Colonic mucosa (tissue), 4 donors: ENCODE measurements at regions not wholly inside any gene's neighbourhood (a gene's known extent, or its start where the extent isn't known, plus 50 kb on each side); places are given as distances from the start of the nearest gene placed in this dataset.

Experiments
- DNase-seq: peaks from one replicate; pipeline ENCODE4 v3.0.0-alpha.2; 2020
- H3K27ac ChIP-seq: fragments of 200-600 bp; one replicate; pipeline ENCODE4 v1.8.0; 2021
- H3K27me3 ChIP-seq: fragments of 200-600 bp; one replicate; pipeline ENCODE4 v1.8.0; 2021
- H3K36me3 ChIP-seq: fragments of 200-600 bp; one replicate; pipeline ENCODE4 v1.8.0; 2021
- H3K4me1 ChIP-seq: fragments of 200-600 bp; one replicate; pipeline ENCODE4 v1.8.0; 2021; ENCODE audit warnings: mild to moderate bottlenecking
- H3K4me3 ChIP-seq: fragments of 200-600 bp; one replicate; pipeline ENCODE4 v1.8.0; 2021
- H3K9ac ChIP-seq, 2 donors: one replicate each; pipeline ENCODE4 v1.7.0; 2013; ENCODE audit warnings: control low read depth in 2 of 2, low read depth in 2 of 2, low read length in 2 of 2
- H3K9me3 ChIP-seq: fragments of 200-600 bp; one replicate; pipeline ENCODE4 v1.8.0; 2021
- intact Hi-C: fragments of 100-400 bp; cut with DNase I; formaldehyde crosslinking; loops from one replicate; pipeline ENCODE4 v1.14.1; 2022
- TF ChIP-seq, protein P1 (sequence below): fragments of 200-600 bp; IDR thresholded peaks from one replicate; pipeline ENCODE4 v1.8.0; 2022; ENCODE audit warnings: antibody characterized with exemption, mild to moderate bottlenecking
- donor health status: healthy.
- donor health status: DM: no; HTN: no; CAD: no.
- donor health status: DM: no; HTN: no; CAD: no.

DNA sequence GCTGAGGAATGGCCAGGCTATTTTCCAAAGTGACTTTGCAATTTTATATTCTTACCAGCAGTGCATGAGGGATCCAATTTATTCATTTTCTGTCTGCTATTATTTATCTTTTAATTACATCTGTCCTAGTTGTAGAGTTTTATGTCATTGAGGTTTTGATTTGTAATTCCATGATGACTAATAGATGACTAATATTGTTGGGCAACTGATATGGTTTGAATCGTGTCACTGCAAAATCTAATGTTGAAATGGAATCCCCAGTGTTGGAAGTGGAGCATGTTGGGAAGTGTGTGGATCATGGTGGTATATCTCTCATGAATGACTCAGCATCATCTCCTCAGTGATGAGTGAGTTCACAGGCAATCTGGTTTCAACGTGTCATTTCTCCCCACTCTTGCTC, 201.5 kb downstream of the TBX22 start:
- H3K27ac ChIP-seq, result no peak overlapping the region
- no peak for DNase-seq
- no peak overlapping the region for H3K4me3 ChIP-seq
- TF ChIP-seq, protein P1, sequence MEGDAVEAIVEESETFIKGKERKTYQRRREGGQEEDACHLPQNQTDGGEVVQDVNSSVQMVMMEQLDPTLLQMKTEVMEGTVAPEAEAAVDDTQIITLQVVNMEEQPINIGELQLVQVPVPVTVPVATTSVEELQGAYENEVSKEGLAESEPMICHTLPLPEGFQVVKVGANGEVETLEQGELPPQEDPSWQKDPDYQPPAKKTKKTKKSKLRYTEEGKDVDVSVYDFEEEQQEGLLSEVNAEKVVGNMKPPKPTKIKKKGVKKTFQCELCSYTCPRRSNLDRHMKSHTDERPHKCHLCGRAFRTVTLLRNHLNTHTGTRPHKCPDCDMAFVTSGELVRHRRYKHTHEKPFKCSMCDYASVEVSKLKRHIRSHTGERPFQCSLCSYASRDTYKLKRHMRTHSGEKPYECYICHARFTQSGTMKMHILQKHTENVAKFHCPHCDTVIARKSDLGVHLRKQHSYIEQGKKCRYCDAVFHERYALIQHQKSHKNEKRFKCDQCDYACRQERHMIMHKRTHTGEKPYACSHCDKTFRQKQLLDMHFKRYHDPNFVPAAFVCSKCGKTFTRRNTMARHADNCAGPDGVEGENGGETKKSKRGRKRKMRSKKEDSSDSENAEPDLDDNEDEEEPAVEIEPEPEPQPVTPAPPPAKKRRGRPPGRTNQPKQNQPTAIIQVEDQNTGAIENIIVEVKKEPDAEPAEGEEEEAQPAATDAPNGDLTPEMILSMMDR, result no peak
- H3K27me3 ChIP-seq, result no peaks in the 10 kb centered on the region
- intact Hi-C loops, result no loop called here
- no peak overlapping the region for H3K9ac ChIP-seq
- no peaks in the 10 kb centered on the region for H3K36me3 ChIP-seq
- H3K9me3 ChIP-seq, result peaks cover 4% of the 10 kb centered on the region
- no peaks in the 10 kb centered on the region for H3K4me1 ChIP-seq

DNA sequence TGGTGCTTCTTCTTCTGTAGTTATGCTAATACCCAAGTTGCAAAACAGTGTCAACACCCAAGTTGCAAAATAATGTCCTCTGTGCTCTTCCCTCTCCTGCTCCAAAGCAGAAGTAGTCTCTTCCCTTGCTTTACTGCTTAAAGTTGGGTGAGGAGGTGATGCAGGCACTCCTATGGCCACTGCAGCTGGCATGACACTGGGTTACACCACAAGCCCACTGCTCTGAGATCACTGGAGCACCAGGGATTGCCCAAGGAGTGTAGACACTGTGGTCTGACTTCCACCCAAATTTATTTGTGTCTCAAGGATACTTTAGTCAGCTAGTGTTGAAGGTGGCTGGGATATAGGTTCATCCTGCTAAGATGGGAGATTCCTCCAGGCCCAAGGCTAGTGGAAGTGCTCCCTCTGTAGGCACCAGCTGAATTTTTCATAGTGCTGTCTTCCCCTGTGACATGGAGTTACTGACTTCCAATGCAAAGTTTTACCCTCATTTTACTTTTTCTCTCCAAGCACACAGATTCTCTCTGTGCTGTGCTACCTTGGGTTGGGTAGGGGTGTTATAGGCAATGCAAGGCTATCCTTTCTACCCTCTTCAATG, 196.2 kb upstream of the TENT5D start:
- intact Hi-C loops, result no loop called here
- Histone ChIP-seq H3K36me3 (no peaks in the 10 kb centered on the region), H3K27me3 (no peaks in the 10 kb centered on the region), H3K9ac (no peak overlapping the region), H3K4me3 (no peak overlapping the region), H3K9me3 (no peaks in the 10 kb centered on the region), H3K27ac (no peak overlapping the region), H3K4me1 (no peaks in the 10 kb centered on the region)
- no peak for DNase-seq
- TF ChIP-seq, protein P1, result no peak

DNA sequence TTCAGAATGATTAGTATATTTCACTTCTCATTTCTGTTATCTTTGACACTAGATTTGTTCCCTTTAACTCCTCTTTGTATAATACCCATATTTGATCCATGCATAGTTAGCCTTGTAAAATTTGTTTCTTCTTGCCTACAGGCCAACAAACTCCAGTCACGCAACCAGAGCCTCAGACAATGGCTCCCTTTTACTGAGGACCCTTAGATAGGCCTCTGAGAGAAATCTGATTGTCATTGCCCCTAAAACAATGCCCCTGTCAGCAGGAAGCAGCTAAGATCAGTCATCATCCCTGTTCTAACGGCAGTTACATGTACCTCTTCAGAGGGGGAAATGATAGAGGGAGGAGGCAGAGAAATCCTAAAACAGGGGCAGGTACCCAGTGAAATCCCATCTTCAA, 190.6 kb upstream of the TENT5D start:
- no peaks in the 10 kb centered on the region for H3K27me3 ChIP-seq

DNA sequence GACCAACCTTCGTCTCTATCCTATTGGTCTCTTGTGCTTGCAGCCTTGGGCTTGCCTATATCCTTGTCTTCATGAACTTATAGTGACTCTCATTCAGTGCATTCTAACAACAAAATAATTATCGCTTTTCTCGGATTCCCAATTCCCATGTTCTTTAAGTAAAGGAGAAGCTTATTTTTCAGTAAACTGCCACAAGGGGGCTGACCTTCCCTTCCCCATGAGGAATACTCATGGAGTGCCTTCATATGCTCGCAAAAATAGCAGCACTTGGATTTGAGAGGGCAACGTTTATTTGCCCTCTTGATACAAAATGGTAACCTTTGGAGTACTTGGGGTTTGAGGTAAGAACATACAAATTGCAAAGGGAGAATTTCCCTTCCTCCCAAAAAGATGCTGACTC, 183.2 kb upstream of the TENT5D start:
- Histone ChIP-seq H3K27me3 (no peaks in the 10 kb centered on the region), H3K36me3 (no peaks in the 10 kb centered on the region), H3K27ac (no peak overlapping the region), H3K4me3 (no peak overlapping the region), H3K9ac (no peak overlapping the region), H3K4me1 (no peaks in the 10 kb centered on the region), H3K9me3 (no peaks in the 10 kb centered on the region)
- TF ChIP-seq, protein P1, result no peak
- intact Hi-C loops, result no loop called here
- no peak for DNase-seq

More for the DNA sequence above, 190.6 kb upstream of the TENT5D start:
- H3K4me1 ChIP-seq, result no peaks in the 10 kb centered on the region
- no peaks in the 10 kb centered on the region for H3K36me3 ChIP-seq
- no peak for DNase-seq
- no peak overlapping the region for H3K27ac ChIP-seq
- H3K4me3 ChIP-seq, result no peak overlapping the region
- H3K9ac ChIP-seq, result no peak overlapping the region
- H3K9me3 ChIP-seq, result no peaks in the 10 kb centered on the region
- intact Hi-C loops, result no loop called here
- TF ChIP-seq, protein P1, result no peak

DNA sequence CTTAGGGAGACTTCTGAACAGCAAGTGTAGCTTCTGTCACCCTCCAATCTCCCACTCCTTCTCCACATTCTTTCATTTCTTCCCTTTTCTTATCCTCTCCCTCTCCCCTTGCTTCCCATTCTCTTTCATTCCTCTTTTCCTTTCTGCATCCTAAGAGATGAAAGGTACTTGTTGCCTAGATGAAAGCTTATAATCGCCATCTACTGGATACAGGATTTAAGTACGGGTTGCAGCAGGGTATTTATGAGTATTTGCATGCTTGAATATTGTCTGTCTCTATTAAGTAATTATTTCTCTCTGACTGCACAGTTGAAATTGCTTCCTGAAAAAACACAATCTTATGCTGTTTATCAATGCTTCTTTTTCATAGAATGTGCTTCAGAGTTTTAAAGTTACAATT, 174.0 kb upstream of the TENT5D start:
- Histone ChIP-seq H3K27me3 (no peaks in the 10 kb centered on the region), H3K27ac (no peak overlapping the region), H3K9ac (no peak overlapping the region), H3K4me1 (no peaks in the 10 kb centered on the region), H3K4me3 (no peak overlapping the region), H3K9me3 (no peaks in the 10 kb centered on the region), H3K36me3 (no peaks in the 10 kb centered on the region)
- intact Hi-C loops, result no loop called here
- DNase-seq, result no peak
- TF ChIP-seq, protein P1, result no peak

DNA sequence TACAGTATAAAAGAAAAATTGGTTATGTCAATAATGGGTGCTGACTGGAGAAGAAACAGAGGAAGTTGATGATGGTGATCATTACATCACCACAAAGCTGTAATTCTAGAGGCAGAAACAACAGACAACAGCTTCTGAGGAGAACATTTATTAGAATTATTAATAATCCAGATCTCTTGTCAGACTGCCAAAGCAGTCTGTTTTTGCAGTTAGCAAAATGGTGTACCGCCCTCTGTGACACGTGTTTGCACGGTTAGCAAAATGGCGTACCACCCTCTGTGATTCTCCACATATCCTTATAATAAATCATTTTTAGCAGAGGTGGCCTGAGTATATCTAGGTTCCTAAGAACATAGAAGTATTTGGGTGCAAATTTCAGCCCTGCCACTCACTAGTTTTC, 154.0 kb upstream of the TENT5D start:
- Histone ChIP-seq H3K4me1 (no peaks in the 10 kb centered on the region), H3K36me3 (no peaks in the 10 kb centered on the region), H3K4me3 (no peak overlapping the region), H3K9ac (no peak overlapping the region), H3K27me3 (no peaks in the 10 kb centered on the region), H3K9me3 (no peaks in the 10 kb centered on the region), H3K27ac (no peak overlapping the region)
- intact Hi-C loops, result no loop called here
- TF ChIP-seq, protein P1, result no peak
- no peak for DNase-seq
